Stomach (tissue), 4 donors: ENCODE measurements at regions not wholly inside any gene's neighbourhood (a gene's known extent, or its start where the extent isn't known, plus 50 kb on each side); places are given as distances from the start of the nearest gene placed in this dataset.
"Not testable (repeated sequence)": the region's sequence is repeated elsewhere in the genome, so short reads cannot be mapped to it uniquely, and the experiment has no call there.

Experiments
- EP300 ChIP-seq: sonication (generic); formaldehyde crosslinking; IDR thresholded peaks from one replicate; pipeline ENCODE4 v1.6.1; 2017; ENCODE audit warnings: antibody characterized with exemption
- POLR2A ChIP-seq, 4 donors: fragments of 450-650 bp; IDR thresholded peaks; one replicate each; pipeline ENCODE4 v1.6.1; 2016; ENCODE audit warnings: antibody characterized with exemption in 4 of 4, control low read depth in 2 of 4, mild to moderate bottlenecking in 1 of 4, moderate library complexity in 1 of 4
- TF ChIP-seq, protein P1 (sequence below), 7 experiments: fragments of 450-650 bp in 4 of 7; fragments of 200-600 bp in 3 of 7; sonication (generic) in 3 of 7; IDR thresholded peaks; one replicate each; pipeline ENCODE4 v1.5.1; 2016 to 2019; ENCODE audit warnings: antibody characterized with exemption in 7 of 7, control low read depth in 2 of 7, mild to moderate bottlenecking in 1 of 7

DNA sequence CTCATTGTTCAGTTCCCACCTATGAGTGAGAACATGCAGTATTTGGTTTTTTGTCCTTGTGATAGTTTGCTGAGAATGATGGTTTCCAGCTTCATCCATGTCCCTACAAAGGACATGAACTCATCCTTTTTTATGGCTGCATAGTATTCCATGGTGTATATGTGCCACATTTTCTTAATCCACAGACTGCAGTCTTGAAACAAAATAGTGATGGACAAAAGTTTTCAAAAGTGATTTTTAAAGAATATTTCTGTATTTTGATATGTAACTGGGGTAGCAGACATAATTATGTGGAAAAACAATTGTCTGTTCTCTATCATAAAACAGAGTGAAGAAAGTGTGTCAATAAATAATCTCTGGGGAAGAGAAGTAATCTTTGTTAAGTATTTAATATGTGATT, 148.2 kb downstream of the PDCD6IP start:
- TF ChIP-seq, protein P1, sequence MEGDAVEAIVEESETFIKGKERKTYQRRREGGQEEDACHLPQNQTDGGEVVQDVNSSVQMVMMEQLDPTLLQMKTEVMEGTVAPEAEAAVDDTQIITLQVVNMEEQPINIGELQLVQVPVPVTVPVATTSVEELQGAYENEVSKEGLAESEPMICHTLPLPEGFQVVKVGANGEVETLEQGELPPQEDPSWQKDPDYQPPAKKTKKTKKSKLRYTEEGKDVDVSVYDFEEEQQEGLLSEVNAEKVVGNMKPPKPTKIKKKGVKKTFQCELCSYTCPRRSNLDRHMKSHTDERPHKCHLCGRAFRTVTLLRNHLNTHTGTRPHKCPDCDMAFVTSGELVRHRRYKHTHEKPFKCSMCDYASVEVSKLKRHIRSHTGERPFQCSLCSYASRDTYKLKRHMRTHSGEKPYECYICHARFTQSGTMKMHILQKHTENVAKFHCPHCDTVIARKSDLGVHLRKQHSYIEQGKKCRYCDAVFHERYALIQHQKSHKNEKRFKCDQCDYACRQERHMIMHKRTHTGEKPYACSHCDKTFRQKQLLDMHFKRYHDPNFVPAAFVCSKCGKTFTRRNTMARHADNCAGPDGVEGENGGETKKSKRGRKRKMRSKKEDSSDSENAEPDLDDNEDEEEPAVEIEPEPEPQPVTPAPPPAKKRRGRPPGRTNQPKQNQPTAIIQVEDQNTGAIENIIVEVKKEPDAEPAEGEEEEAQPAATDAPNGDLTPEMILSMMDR (IDR thresholded peaks at IDR 0.05): not testable (repeated sequence)
- TF ChIP-seq POLR2A (IDR thresholded peaks at IDR 0.05); EP300: not testable (repeated sequence)
